CD4-positive, alpha-beta T cell (primary cell): ENCODE measurements at regions not wholly inside any gene's neighbourhood (a gene's known extent, or its start where the extent isn't known, plus 50 kb on each side); places are given as distances from the start of the nearest gene placed in this dataset.

Source experiments
- ATAC-seq: fragments of 200-7000 bp; cut with Tn5 transposase; one replicate; pipeline ENCODE4 v1.10.0; 2022; ENCODE audit warnings: mild to moderate bottlenecking; ENCODE audit not compliant: poor library complexity
- CTCF ChIA-PET: fragments of 350-600 bp; sonication (Branson Sonifier 250); formaldehyde crosslinking; loops from one replicate; lab custom pipeline; 2021; ENCODE audit warnings: antibody characterized with exemption, inconsistent platforms; lab: Charles Lee
- POLR2A ChIA-PET: fragments of 350-600 bp; sonication (Branson Sonifier 250); formaldehyde crosslinking; loops from one replicate; lab custom pipeline; 2021; ENCODE audit warnings: antibody characterized with exemption, inconsistent platforms; lab: Charles Lee
- DNase-seq, 14 experiments: peaks; one replicate each; pipeline ENCODE4 v3.0.0-alpha.2; 2013 to 2020; ENCODE audit warnings: mixed read lengths in 2 of 14
- H3K27ac ChIP-seq, 2 donors: one replicate each; pipeline versions ENCODE4 v1.5.1 to v1.7.0; 2013; ENCODE audit warnings: low read length in 2 of 2, low read depth in 1 of 2, mild to moderate bottlenecking in 1 of 2
- H3K27me3 ChIP-seq, 2 experiments: 1 replicate in 1 of 2; 2 replicates in 1 of 2; pipeline versions ENCODE4 v1.6.1 to v1.7.0; 2013; ENCODE audit warnings: low read length in 2 of 2, control low read depth in 1 of 2, mild to moderate bottlenecking in 1 of 2, moderate library complexity in 1 of 2; ENCODE audit not compliant: insufficient read depth in 2 of 2, control insufficient read depth in 1 of 2
- H3K36me3 ChIP-seq: one replicate; pipeline ENCODE4 v1.6.1; 2013; ENCODE audit warnings: low read length, control low read depth; ENCODE audit not compliant: insufficient read depth
- H3K4me1 ChIP-seq: one replicate; pipeline ENCODE4 v1.6.1; 2013; ENCODE audit warnings: low read length, control low read depth; ENCODE audit not compliant: insufficient read depth
- H3K4me3 ChIP-seq: one replicate; pipeline ENCODE4 v1.5.1; 2013; ENCODE audit warnings: mild to moderate bottlenecking, low read length, moderate library complexity
- H3K9me3 ChIP-seq, 2 experiments: 1 replicate in 1 of 2; 2 replicates in 1 of 2; pipeline versions ENCODE4 v1.6.1 to v1.7.0; 2013; ENCODE audit warnings: low read length in 2 of 2, mild to moderate bottlenecking in 2 of 2, control low read depth in 1 of 2, moderate library complexity in 1 of 2; ENCODE audit not compliant: control insufficient read depth in 1 of 2, insufficient read depth in 1 of 2
- H3K27ac Mint-ChIP-seq: one replicate; pipeline ENCODE4 v1.8.0; 2020; ENCODE audit warnings: mixed read lengths
- H3K27me3 Mint-ChIP-seq: one replicate; pipeline ENCODE4 v1.8.0; 2021; ENCODE audit warnings: mixed read lengths
- H3K36me3 Mint-ChIP-seq: one replicate; pipeline ENCODE4 v1.8.0; 2021; ENCODE audit warnings: low read depth, mixed read lengths
- H3K4me1 Mint-ChIP-seq: one replicate; pipeline ENCODE4 v1.8.0; 2021; ENCODE audit warnings: low read depth, mixed read lengths
- H3K4me3 Mint-ChIP-seq: one replicate; pipeline ENCODE4 v1.8.0; 2020; ENCODE audit warnings: mild to moderate bottlenecking, mixed read lengths
- H3K9me3 Mint-ChIP-seq: one replicate; pipeline ENCODE4 v1.8.0; 2020; ENCODE audit warnings: mixed read lengths
- intact Hi-C, 2 experiments: fragments of 100-400 bp; cut with DNase I in 1 of 2; cut with micrococcal nuclease in 1 of 2; formaldehyde crosslinking; loops; one replicate each; pipeline versions ENCODE4 v1.15.1 to v1.9.0; 2023 to 2025; cut with DNase I, micrococcal nuclease
- TF ChIP-seq, protein P1 (sequence below): fragments of 200-600 bp; IDR thresholded peaks from one replicate; pipeline ENCODE4 v1.8.0; 2022; ENCODE audit warnings: antibody characterized with exemption, mild to moderate bottlenecking

DNA sequence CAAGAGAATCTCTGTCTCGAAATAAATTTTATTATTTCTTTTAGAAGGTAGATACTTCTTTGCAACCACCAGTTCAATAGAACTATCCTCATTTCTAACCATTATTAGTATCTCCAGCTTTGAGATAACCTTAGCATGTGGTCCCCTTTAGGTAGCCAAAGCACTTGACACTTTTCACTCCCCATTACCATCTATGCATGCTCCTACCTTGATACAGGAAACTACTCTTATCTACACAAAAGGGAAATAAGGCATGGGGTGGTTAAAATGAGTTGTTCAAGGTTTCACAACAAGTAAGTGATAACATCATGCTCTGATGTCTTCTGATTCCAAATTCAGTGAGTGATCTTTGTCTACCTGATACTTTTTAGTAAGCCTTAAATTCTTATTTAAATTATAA lies 308.2 kb upstream of the CHORDC1 start:
- Histone ChIP-seq H3K27me3 (no peaks in the 10 kb centered on the region), H3K4me3 (no peak overlapping the region), H3K27ac (no peak overlapping the region), H3K4me1 (no peaks in the 10 kb centered on the region), H3K9me3 (no peaks in the 10 kb centered on the region), H3K36me3 (no peaks in the 10 kb centered on the region)
- Mint-ChIP-seq H3K27me3 (no peaks in the 10 kb centered on the region), H3K4me3 (no peak overlapping the region), H3K9me3 (peaks cover 6% of the 10 kb centered on the region), H3K36me3 (no peaks in the 10 kb centered on the region), H3K27ac (no peak overlapping the region), H3K4me1 (no peaks in the 10 kb centered on the region)
- DNase-seq: no peak
- CTCF ChIA-PET: no interaction called here
- ATAC-seq: no peak
- POLR2A ChIA-PET: no interaction called here
- TF ChIP-seq, protein P1, sequence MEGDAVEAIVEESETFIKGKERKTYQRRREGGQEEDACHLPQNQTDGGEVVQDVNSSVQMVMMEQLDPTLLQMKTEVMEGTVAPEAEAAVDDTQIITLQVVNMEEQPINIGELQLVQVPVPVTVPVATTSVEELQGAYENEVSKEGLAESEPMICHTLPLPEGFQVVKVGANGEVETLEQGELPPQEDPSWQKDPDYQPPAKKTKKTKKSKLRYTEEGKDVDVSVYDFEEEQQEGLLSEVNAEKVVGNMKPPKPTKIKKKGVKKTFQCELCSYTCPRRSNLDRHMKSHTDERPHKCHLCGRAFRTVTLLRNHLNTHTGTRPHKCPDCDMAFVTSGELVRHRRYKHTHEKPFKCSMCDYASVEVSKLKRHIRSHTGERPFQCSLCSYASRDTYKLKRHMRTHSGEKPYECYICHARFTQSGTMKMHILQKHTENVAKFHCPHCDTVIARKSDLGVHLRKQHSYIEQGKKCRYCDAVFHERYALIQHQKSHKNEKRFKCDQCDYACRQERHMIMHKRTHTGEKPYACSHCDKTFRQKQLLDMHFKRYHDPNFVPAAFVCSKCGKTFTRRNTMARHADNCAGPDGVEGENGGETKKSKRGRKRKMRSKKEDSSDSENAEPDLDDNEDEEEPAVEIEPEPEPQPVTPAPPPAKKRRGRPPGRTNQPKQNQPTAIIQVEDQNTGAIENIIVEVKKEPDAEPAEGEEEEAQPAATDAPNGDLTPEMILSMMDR: no peak
- intact Hi-C loops: no loop called here

DNA sequence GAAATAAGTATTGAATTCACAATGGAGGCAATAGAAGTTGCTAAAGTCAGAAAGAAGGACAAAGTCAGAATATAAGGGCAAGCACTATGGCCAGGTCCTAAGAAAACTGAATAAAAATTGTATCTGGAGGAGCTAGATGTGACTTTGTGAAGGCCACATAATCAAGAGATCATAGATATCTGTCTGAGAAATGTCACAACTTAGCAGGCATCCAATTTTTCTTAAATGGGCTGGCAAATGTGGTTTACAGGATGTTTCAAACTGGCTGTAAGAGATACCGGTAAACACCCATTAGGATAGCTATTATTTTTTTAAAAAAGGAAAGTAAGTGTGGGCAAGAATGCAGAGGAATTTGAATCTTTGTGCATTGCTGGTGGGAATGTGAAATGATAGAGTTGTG lies 303.1 kb upstream of the CHORDC1 start:
- H3K4me1 ChIP-seq: no peaks in the 10 kb centered on the region
- TF ChIP-seq, protein P1: no peak
- no peak overlapping the region for H3K27ac ChIP-seq
- no peak overlapping the region for H3K4me3 Mint-ChIP-seq
- CTCF ChIA-PET: no interaction called here
- POLR2A ChIA-PET: no interaction called here
- no peaks in the 10 kb centered on the region for H3K27me3 ChIP-seq
- no peak overlapping the region for H3K27ac Mint-ChIP-seq
- no peaks in the 10 kb centered on the region for H3K36me3 Mint-ChIP-seq
- H3K9me3 ChIP-seq: no peaks in the 10 kb centered on the region
- intact Hi-C loops: no loop called here
- no peak overlapping the region for H3K4me3 ChIP-seq
- H3K27me3 Mint-ChIP-seq: no peaks in the 10 kb centered on the region
- H3K4me1 Mint-ChIP-seq: no peaks in the 10 kb centered on the region
- H3K36me3 ChIP-seq: no peaks in the 10 kb centered on the region
- ATAC-seq: no peak
- H3K9me3 Mint-ChIP-seq: peaks cover 6% of the 10 kb centered on the region
- no peak for DNase-seq

DNA sequence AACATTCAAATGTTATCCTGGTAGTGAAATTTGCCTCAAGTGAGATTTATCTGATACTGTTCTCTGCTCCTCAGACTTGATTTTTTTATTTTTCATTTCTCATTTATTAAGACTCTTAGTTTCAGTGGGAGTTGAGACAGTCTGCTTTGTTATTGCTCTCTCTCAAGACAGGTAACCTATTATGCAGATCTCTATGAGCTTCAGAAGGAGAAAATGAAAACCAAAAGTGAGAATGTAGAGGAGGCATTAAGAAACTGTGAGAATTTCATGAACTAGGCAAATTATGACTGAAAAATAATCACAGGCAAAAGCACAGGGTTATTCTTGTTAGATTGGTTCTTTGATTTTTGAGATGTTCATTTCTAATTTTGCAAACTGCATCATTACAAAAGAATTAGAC lies 290.0 kb upstream of the CHORDC1 start:
- intact Hi-C loops: no loop called here
- no peaks in the 10 kb centered on the region for H3K36me3 ChIP-seq
- no peaks in the 10 kb centered on the region for H3K27me3 ChIP-seq
- H3K4me3 ChIP-seq: no peak overlapping the region
- Mint-ChIP-seq H3K4me3 (no peak overlapping the region), H3K9me3 (peaks cover 2% of the 10 kb centered on the region), H3K4me1 (no peaks in the 10 kb centered on the region), H3K36me3 (no peaks in the 10 kb centered on the region), H3K27ac (no peak overlapping the region), H3K27me3 (no peaks in the 10 kb centered on the region)
- ChIA-PET POLR2A (no interaction called here), CTCF (interaction anchor here (0.6 kb wide), 1 partner anchor 1362 kb away, joined by 3 read pairs; no protein-coding TSS in a partner anchor)
- TF ChIP-seq, protein P1: no peak
- H3K9me3 ChIP-seq: no peaks in the 10 kb centered on the region
- no peak overlapping the region for H3K27ac ChIP-seq
- H3K4me1 ChIP-seq: no peaks in the 10 kb centered on the region
- ATAC-seq (no peak), DNase-seq (no peak)
